Neural cell (in vitro differentiated cells): ENCODE measurements at regions not wholly inside any gene's neighbourhood (a gene's known extent, or its start where the extent isn't known, plus 50 kb on each side); places are given as distances from the start of the nearest gene placed in this dataset.

Experiments
- H2AFZ ChIP-seq: fragments of 200-600, 300-800 bp; sonication (generic), shearing (Covaris generic); 2 replicates; pipeline ENCODE4 v1.6.0; 2014; ENCODE audit warnings: low read depth, mild to moderate bottlenecking, antibody characterized with exemption, low read length, moderate library complexity
- H3F3A ChIP-seq: fragments of 200-600 bp; shearing (Covaris generic); 2 replicates; pipeline ENCODE4 v1.6.1; 2016; ENCODE audit warnings: mild to moderate bottlenecking, moderate library complexity, mixed read lengths, antibody characterized with exemption, low read length; ENCODE audit not compliant: insufficient read depth, poor library complexity, severe bottlenecking
- H3K27ac ChIP-seq: fragments of 200-600, 300-800 bp; sonication (generic), shearing (Covaris generic); 2 replicates; pipeline ENCODE4 v1.5.1; 2014; ENCODE audit warnings: mild to moderate bottlenecking, low read length, moderate library complexity
- H3K27me3 ChIP-seq: fragments of 300-800, 200-600 bp; sonication (generic), shearing (Covaris generic); 2 replicates; pipeline ENCODE4 v1.6.0; 2014; ENCODE audit warnings: mild to moderate bottlenecking, low read depth, low read length, moderate library complexity; ENCODE audit not compliant: insufficient read depth
- H3K36me3 ChIP-seq: fragments of 300-800, 200-600 bp; sonication (generic), shearing (Covaris generic); 2 replicates; pipeline ENCODE4 v1.5.1; 2014; ENCODE audit warnings: mild to moderate bottlenecking, antibody characterized with exemption, low read length, moderate library complexity; ENCODE audit not compliant: insufficient read depth
- H3K4me2 ChIP-seq: fragments of 300-800, 200-600 bp; sonication (generic), shearing (Covaris generic); 2 replicates; pipeline ENCODE4 v1.6.0; 2014; ENCODE audit warnings: mild to moderate bottlenecking, low read length
- H3K4me3 ChIP-seq: fragments of 300-800, 200-600 bp; sonication (generic), shearing (Covaris generic); 2 replicates; pipeline ENCODE4 v1.5.1; 2014; ENCODE audit warnings: mild to moderate bottlenecking, low read length, moderate library complexity
- H3K79me2 ChIP-seq: fragments of 200-600 bp; shearing (Covaris generic); replicated peaks from 2 replicates; pipeline ENCODE4 v1.6.0; 2014; ENCODE audit warnings: mild to moderate bottlenecking, low read length, moderate library complexity; ENCODE audit not compliant: insufficient read depth
- H3K9ac ChIP-seq: fragments of 300-800, 200-600 bp; sonication (generic), shearing (Covaris generic); 2 replicates; pipeline ENCODE4 v1.6.1; 2016; ENCODE audit warnings: mild to moderate bottlenecking, low read length, mixed read lengths
- H3K9me2 ChIP-seq: fragments of 200-600 bp; shearing (Covaris generic); 2 replicates; pipeline ENCODE4 v1.6.1; 2016; ENCODE audit warnings: mild to moderate bottlenecking, low read length, mixed read lengths; ENCODE audit not compliant: insufficient read depth
- H3K9me3 ChIP-seq: fragments of 200-600, 300-800 bp; sonication (generic), shearing (Covaris generic); 2 replicates; pipeline ENCODE4 v1.6.1; 2016; ENCODE audit warnings: mild to moderate bottlenecking, mixed run types, low read length, moderate library complexity, mixed read lengths
- H4K20me1 ChIP-seq: fragments of 200-600 bp; shearing (Covaris generic); 2 replicates; pipeline ENCODE4 v1.6.1; 2016; ENCODE audit warnings: mild to moderate bottlenecking, mixed run types; ENCODE audit not compliant: insufficient read depth
- CTCF ChIP-seq: fragments of 450-650 bp; IDR thresholded peaks from 2 replicates; pipeline ENCODE4 v1.5.1; 2014; ENCODE audit warnings: antibody characterized with exemption, mild to moderate bottlenecking, moderate library complexity; ENCODE audit not compliant: poor library complexity, severe bottlenecking
- EZH2 ChIP-seq: fragments of 200-600, 300-800 bp; shearing (Covaris generic), sonication (generic); IDR thresholded peaks from 2 replicates; pipeline ENCODE4 v1.6.1; 2014; ENCODE audit warnings: antibody characterized with exemption, low read length, borderline replicate concordance, mild to moderate bottlenecking; ENCODE audit not compliant: insufficient read depth, poor library complexity, severe bottlenecking
- MXI1 ChIP-seq: fragments of 450-650 bp; conservative IDR thresholded peaks from 2 replicates; pipeline ENCODE4 v1.6.1; 2014; ENCODE audit warnings: antibody characterized with exemption, mild to moderate bottlenecking; ENCODE audit not compliant: poor library complexity, severe bottlenecking
- POLR2AphosphoS5 ChIP-seq: IDR thresholded peaks from 2 replicates; pipeline ENCODE4 v1.6.1; 2012
- RAD21 ChIP-seq: fragments of 450-650 bp; conservative IDR thresholded peaks from 2 replicates; pipeline ENCODE4 v1.6.1; 2014; ENCODE audit warnings: antibody characterized with exemption, mild to moderate bottlenecking, moderate library complexity
- REST ChIP-seq: IDR thresholded peaks from 2 replicates; pipeline ENCODE4 v1.6.1; 2012; ENCODE audit warnings: borderline replicate concordance
- TAF1 ChIP-seq: IDR thresholded peaks from 2 replicates; pipeline ENCODE4 v1.6.1; 2012; ENCODE audit warnings: low read depth

GRCh38 chr14:53231171-53231570 is 78.0 kb upstream of the DDHD1 start:
- peak overlapping the region; percentile 18 for H3K4me2 ChIP-seq
- H3F3A ChIP-seq, result no peaks in the 10 kb centered on the region
- no peak overlapping the region for H3K4me3 ChIP-seq
- no peaks in the 10 kb centered on the region for H3K27me3 ChIP-seq
- H3K9ac ChIP-seq, result no peak overlapping the region
- no peaks in the 10 kb centered on the region for H3K9me2 ChIP-seq
- TF ChIP-seq MXI1 (no peak), TAF1 (no peak), EZH2 (no peak)
- H2AFZ ChIP-seq, result no peak overlapping the region
- H3K9me3 ChIP-seq, result no peaks in the 10 kb centered on the region
- H3K27ac ChIP-seq, result no peak overlapping the region
- no peaks in the 10 kb centered on the region for H4K20me1 ChIP-seq
- H3K36me3 ChIP-seq, result no peaks in the 10 kb centered on the region
- no peaks in the 10 kb centered on the region for H3K79me2 ChIP-seq

GRCh38 chr14:53228966-53229365 is 75.8 kb upstream of the DDHD1 start:
- no peaks in the 10 kb centered on the region for H3K79me2 ChIP-seq
- no peak overlapping the region for H3K4me2 ChIP-seq
- no peaks in the 10 kb centered on the region for H3K9me2 ChIP-seq
- H2AFZ ChIP-seq, result no peak overlapping the region
- no peaks in the 10 kb centered on the region for H3K27me3 ChIP-seq
- H3K36me3 ChIP-seq, result no peaks in the 10 kb centered on the region
- no peaks in the 10 kb centered on the region for H4K20me1 ChIP-seq
- no peak overlapping the region for H3K4me3 ChIP-seq
- TF ChIP-seq CTCF (no peak), EZH2 (no peak), TAF1 (no peak), RAD21 (no peak), POLR2AphosphoS5 (no peak)
- H3F3A ChIP-seq, result no peaks in the 10 kb centered on the region
- H3K9me3 ChIP-seq, result no peaks in the 10 kb centered on the region
- H3K9ac ChIP-seq, result no peak overlapping the region
- H3K27ac ChIP-seq, result no peak overlapping the region

GRCh38 chr14:53227154-53227718 is 74.1 kb upstream of the DDHD1 start:
- no peaks in the 10 kb centered on the region for H3K9me2 ChIP-seq
- TF ChIP-seq POLR2AphosphoS5 (no peak), REST (no peak), EZH2 (no peak), CTCF (no peak)
- H3K4me3 ChIP-seq, result no peak overlapping the region
- H3K9me3 ChIP-seq, result no peaks in the 10 kb centered on the region
- H3K27me3 ChIP-seq, result no peaks in the 10 kb centered on the region
- no peak overlapping the region for H3K9ac ChIP-seq
- no peak overlapping the region for H3K4me2 ChIP-seq
- H4K20me1 ChIP-seq, result no peaks in the 10 kb centered on the region
- H3K27ac ChIP-seq, result no peak overlapping the region
- no peak overlapping the region for H2AFZ ChIP-seq
- no peaks in the 10 kb centered on the region for H3F3A ChIP-seq
- no peaks in the 10 kb centered on the region for H3K79me2 ChIP-seq
- H3K36me3 ChIP-seq, result no peaks in the 10 kb centered on the region
